Lung (tissue), 11 donors: ENCODE measurements at regions not wholly inside any gene's neighbourhood (a gene's known extent, or its start where the extent isn't known, plus 50 kb on each side); places are given as distances from the start of the nearest gene placed in this dataset.
"Not testable (repeated sequence)": the region's sequence is repeated elsewhere in the genome, so short reads cannot be mapped to it uniquely, and the experiment has no call there.

ENCODE experiments used
- ATAC-seq: fragments of 200-7000 bp; cut with Tn5 transposase; one replicate; pipeline ENCODE4 v1.9.1; 2020; ENCODE audit warnings: moderate number of reproducible peaks; ENCODE audit not compliant: insufficient read depth, low FRiP score
- DNase-seq, 3 donors: peaks; one replicate each; pipeline ENCODE4 v3.0.0-alpha.2; 2013 to 2017
- H3K27ac ChIP-seq, 2 donors: one replicate each; pipeline ENCODE4 v1.5.1; 2013; ENCODE audit warnings: mild to moderate bottlenecking in 2 of 2, moderate library complexity in 2 of 2, control low read depth in 1 of 2, inconsistent platforms in 1 of 2, low read depth in 1 of 2, low read length in 1 of 2
- H3K27me3 ChIP-seq, 3 donors: one replicate each; pipeline ENCODE4 v1.5.1; 2013; ENCODE audit warnings: low read length in 2 of 3; ENCODE audit not compliant: control insufficient read depth in 3 of 3, insufficient read depth in 3 of 3
- H3K36me3 ChIP-seq, 4 donors: one replicate each; pipeline ENCODE4 v1.5.1; 2013; ENCODE audit warnings: low read length in 4 of 4, mild to moderate bottlenecking in 1 of 4, moderate library complexity in 1 of 4; ENCODE audit not compliant: control insufficient read depth in 4 of 4, insufficient read depth in 4 of 4
- H3K4me1 ChIP-seq, 5 donors: one replicate each; pipeline ENCODE4 v1.5.1; 2013; ENCODE audit warnings: low read length in 5 of 5, mild to moderate bottlenecking in 2 of 5, moderate library complexity in 1 of 5; ENCODE audit not compliant: control insufficient read depth in 5 of 5, insufficient read depth in 5 of 5
- H3K4me3 ChIP-seq: one replicate; pipeline ENCODE4 v1.5.1; 2013; ENCODE audit warnings: mild to moderate bottlenecking, control low read depth, moderate library complexity
- H3K9ac ChIP-seq, 2 donors: one replicate each; pipeline ENCODE4 v1.5.1; 2013; ENCODE audit warnings: low read length in 2 of 2, control low read depth in 1 of 2; ENCODE audit not compliant: insufficient read depth in 1 of 2
- H3K9me3 ChIP-seq, 4 donors: one replicate each; pipeline ENCODE4 v1.5.1; 2013; ENCODE audit warnings: low read length in 3 of 4, mild to moderate bottlenecking in 1 of 4, moderate library complexity in 1 of 4; ENCODE audit not compliant: control insufficient read depth in 4 of 4, insufficient read depth in 3 of 4
- WGBS, 2 donors: extraction: QIAGEN DNeasy Blood & Tissue Kit; methylation state at CpG; one replicate each; pipeline ENCODE4 v1.1.7; 2013; 5-methylcytosine and 5-hydroxymethylcytosine counted together
- TF ChIP-seq, protein P1 (sequence below): IDR thresholded peaks from 2 replicates; pipeline ENCODE4 v1.5.1; 2012; ENCODE audit warnings: mild to moderate bottlenecking; ENCODE audit errors: control extremely low read depth, extremely low read depth
- donor health status: control.
- donor health status: control.
- donor health status: Bipolar disorder and iron deficiency.
- donor health status: healthy.
- donor health status: DM: yes; HTN: yes; CAD: no.

DNA sequence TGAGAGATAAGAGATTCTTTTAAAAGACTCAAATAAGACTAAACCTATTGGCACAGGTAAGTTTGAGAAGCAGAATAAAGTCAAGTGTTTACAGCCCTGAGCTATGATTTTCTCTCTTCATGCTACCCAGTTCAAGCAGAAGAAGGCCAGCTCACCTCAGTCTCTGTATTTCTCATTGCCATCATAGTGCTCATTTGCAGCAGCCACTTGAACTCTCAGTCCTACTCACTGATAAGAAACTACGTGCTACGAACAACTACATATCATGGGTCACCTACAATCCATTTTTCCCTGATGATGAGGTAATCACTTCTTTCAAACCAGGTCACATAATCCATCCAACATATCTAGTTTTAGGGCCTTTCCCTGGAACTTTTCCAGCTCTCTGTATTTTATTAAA, 617.5 kb downstream of the JRKL start:
- no peak overlapping the region for H3K27ac ChIP-seq
- no peak overlapping the region for H3K4me3 ChIP-seq
- 56 to 70% methylated on average over 2 of the region's 2 CpGs for WGBS, 2 donors
- no peaks in the 10 kb centered on the region for H3K36me3 ChIP-seq
- TF ChIP-seq, protein P1, sequence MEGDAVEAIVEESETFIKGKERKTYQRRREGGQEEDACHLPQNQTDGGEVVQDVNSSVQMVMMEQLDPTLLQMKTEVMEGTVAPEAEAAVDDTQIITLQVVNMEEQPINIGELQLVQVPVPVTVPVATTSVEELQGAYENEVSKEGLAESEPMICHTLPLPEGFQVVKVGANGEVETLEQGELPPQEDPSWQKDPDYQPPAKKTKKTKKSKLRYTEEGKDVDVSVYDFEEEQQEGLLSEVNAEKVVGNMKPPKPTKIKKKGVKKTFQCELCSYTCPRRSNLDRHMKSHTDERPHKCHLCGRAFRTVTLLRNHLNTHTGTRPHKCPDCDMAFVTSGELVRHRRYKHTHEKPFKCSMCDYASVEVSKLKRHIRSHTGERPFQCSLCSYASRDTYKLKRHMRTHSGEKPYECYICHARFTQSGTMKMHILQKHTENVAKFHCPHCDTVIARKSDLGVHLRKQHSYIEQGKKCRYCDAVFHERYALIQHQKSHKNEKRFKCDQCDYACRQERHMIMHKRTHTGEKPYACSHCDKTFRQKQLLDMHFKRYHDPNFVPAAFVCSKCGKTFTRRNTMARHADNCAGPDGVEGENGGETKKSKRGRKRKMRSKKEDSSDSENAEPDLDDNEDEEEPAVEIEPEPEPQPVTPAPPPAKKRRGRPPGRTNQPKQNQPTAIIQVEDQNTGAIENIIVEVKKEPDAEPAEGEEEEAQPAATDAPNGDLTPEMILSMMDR = no peak
- H3K27me3 ChIP-seq = no peaks in the 10 kb centered on the region
- DNase-seq (no peak), ATAC-seq (no peak)
- no peaks in the 10 kb centered on the region for H3K4me1 ChIP-seq
- H3K9me3 ChIP-seq = no peaks in the 10 kb centered on the region
- no peak overlapping the region for H3K9ac ChIP-seq

GRCh38 chr11:97009613-97010012, 619.8 kb downstream of the JRKL start:
- H3K9me3 ChIP-seq = no peaks in the 10 kb centered on the region
- H3K9ac ChIP-seq = no peak overlapping the region
- no peak overlapping the region for H3K4me3 ChIP-seq
- no peaks in the 10 kb centered on the region for H3K4me1 ChIP-seq
- TF ChIP-seq, protein P1 = no peak
- H3K36me3 ChIP-seq = no peaks in the 10 kb centered on the region
- H3K27ac ChIP-seq = no peak overlapping the region
- WGBS, 2 donors = 72 to 83% methylated on average over 1 of the region's 1 CpG
- no peak for DNase-seq
- H3K27me3 ChIP-seq = no peaks in the 10 kb centered on the region
- no peak for ATAC-seq

DNA sequence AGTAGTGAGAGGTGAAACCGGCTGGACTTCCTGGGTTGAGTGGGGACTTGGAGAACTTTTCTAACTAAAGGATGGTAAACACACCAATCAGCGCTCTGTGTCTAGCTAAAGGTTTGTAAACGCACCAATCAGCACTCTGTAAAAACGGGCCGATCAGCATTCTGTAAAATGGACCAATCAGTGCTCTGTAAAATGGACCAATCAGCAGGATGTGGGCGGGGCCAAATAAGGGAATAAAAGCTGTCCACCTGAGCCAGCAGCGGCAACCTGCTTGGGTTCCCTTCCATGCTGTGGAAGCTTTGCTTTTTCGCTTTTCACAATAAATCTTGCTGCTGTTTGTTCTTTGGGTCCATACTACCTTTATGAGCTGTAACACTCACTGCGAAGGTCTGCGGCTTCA, 621.2 kb downstream of the JRKL start:
- not testable (repeated sequence) for H3K36me3 ChIP-seq, H3K4me1 ChIP-seq, ATAC-seq, H3K9ac ChIP-seq, H3K27me3 ChIP-seq, H3K4me3 ChIP-seq, H3K9me3 ChIP-seq, DNase-seq, H3K27ac ChIP-seq
- 82 to 85% methylated on average over 10 of the region's 10 CpGs for WGBS, 2 donors

- H3K4me1 ChIP-seq = no peaks in the 10 kb centered on the region
- no peak for ATAC-seq
- 61 to 78% methylated on average over 2 of the region's 2 CpGs for WGBS, 2 donors
Observed at GRCh38 chr11:97015327-97015726, 625.5 kb downstream of the JRKL start.

More at GRCh38 chr11:97015327-97015726, 625.5 kb downstream of the JRKL start:
- no peaks in the 10 kb centered on the region for H3K27me3 ChIP-seq
- H3K4me3 ChIP-seq = no peak overlapping the region
- no peak overlapping the region for H3K27ac ChIP-seq
- H3K36me3 ChIP-seq = no peaks in the 10 kb centered on the region
- H3K9me3 ChIP-seq = peaks cover 0 to 4% (median 0%) of the 10 kb centered on the region in 4 donors
- DNase-seq = no peak
- TF ChIP-seq, protein P1 = no peak
- H3K9ac ChIP-seq = no peak overlapping the region
